A673 (cell line): ENCODE measurements at regions not wholly inside any gene's neighbourhood (a gene's known extent, or its start where the extent isn't known, plus 50 kb on each side); places are given as distances from the start of the nearest gene placed in this dataset.

Experiments used
- EZH2 ChIP-seq: fragments of 200-600 bp; sonication (generic); IDR thresholded peaks from 2 replicates; pipeline ENCODE4 v1.6.1; 2017; ENCODE audit warnings: borderline replicate concordance, low read depth, mild to moderate bottlenecking, mixed read lengths, antibody characterized with exemption, low read length; ENCODE audit not compliant: poor library complexity, severe bottlenecking
- TF ChIP-seq, protein P1 (sequence below): fragments of 300-800, 200-600 bp; sonication (generic); conservative IDR thresholded peaks from 2 replicates; pipeline ENCODE4 v1.5.1; 2017; ENCODE audit warnings: low read depth, mild to moderate bottlenecking, antibody characterized with exemption, low read length, moderate library complexity, mixed read lengths

DNA sequence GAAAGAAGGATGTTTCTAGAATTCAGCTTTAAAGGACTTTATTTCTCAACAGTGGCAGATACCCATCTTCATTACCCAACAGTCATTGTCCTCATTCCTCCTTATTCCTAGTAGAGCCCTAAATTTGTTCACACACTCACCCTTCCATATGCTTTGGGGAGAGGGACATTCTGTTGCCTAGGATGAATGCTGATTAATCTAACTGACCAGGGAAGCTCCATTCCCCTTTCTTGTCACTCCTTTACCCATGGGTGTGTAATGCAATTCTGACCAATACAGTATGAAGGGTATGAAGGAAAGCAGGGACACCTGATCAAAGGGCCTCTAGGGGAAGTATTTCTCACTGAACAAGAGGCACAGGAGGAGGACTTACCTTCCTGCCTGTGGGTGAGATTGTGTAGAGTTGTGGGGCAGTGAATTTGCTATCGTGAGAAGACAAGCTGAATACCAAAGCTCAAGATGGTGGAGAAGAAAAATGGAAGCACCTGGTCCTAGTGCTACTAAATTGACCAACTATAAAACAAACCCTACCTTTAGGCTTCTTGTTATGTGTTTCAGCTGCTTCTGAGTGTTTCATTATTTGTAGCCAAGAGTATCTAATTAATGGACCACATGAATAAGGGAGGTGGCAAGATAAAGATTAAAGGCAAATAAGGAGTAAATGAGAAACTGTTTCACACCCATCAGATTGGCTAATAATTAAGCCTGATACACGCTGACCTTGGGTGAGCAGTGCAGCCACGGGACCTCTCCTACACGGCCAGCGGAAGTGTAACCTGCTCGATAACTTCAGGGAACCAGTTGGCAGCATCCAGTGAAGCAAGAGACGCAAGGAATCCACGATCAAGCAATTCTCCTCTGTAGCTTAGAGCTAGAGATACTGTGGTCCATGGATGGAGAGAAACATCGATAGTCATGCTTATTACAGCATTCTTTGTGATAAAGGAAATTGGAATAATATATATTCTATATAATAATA lies 202.3 kb downstream of the MYCN start:
- no peak for TF ChIP-seq EZH2
- TF ChIP-seq, protein P1, sequence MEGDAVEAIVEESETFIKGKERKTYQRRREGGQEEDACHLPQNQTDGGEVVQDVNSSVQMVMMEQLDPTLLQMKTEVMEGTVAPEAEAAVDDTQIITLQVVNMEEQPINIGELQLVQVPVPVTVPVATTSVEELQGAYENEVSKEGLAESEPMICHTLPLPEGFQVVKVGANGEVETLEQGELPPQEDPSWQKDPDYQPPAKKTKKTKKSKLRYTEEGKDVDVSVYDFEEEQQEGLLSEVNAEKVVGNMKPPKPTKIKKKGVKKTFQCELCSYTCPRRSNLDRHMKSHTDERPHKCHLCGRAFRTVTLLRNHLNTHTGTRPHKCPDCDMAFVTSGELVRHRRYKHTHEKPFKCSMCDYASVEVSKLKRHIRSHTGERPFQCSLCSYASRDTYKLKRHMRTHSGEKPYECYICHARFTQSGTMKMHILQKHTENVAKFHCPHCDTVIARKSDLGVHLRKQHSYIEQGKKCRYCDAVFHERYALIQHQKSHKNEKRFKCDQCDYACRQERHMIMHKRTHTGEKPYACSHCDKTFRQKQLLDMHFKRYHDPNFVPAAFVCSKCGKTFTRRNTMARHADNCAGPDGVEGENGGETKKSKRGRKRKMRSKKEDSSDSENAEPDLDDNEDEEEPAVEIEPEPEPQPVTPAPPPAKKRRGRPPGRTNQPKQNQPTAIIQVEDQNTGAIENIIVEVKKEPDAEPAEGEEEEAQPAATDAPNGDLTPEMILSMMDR: no peak
